ENCODE measurements at regions not wholly inside any gene's neighbourhood (a gene's known extent, or its start where the extent isn't known, plus 50 kb on each side); places are given as distances from the start of the nearest gene placed in this dataset.
"Not testable (repeated sequence)": the region's sequence is repeated elsewhere in the genome, so short reads cannot be mapped to it uniquely, and the experiment has no call there.

DNA sequence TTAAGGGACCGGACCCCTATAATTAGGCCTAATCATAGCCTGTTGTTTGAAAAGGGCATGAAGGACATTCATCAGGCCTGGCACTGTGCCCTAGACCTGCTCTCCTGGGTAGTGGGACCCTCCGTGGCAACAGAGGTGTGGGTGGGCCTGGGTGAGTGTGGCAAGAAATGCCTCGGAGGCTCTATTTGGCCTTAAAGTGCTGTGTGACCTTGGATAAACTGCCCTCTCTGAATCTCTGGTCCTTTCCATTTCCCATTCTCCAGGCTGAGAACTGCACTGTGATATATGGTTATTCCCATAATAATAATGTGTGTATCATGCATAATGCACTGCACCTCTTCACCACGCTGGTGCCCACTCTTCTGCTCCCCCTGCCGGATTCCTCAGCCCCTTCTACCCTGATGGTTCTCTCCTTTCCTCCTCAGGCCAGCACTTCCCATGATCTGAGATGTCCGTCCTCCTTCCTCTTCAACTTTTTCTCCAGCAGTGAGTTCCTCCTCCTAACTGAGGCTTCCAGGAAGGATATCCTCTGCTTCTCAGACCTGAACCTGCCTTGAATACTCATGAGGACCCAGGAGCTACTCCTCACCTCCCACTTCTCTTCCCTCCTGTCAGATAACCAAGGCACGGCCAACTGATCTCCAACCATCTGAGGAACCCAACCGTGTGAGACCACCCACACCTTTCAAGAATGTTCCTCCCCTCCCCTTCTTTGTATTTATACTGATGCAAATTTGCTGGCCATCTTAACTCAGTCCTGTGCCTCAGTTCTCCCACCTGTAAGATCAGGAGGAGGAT lies 111.0 kb upstream of the PZP start:
- intact Hi-C loops (cut with DNase I; ENCODE audit: low total_unique reads), result no loop called here
- 60 to 72% methylated on average over 8 of the region's 8 CpGs for WGBS, 2 donors
- TF ChIP-seq POLR2A (IDR thresholded peaks at IDR 0.05), result no peak
- TF ChIP-seq, protein P1, sequence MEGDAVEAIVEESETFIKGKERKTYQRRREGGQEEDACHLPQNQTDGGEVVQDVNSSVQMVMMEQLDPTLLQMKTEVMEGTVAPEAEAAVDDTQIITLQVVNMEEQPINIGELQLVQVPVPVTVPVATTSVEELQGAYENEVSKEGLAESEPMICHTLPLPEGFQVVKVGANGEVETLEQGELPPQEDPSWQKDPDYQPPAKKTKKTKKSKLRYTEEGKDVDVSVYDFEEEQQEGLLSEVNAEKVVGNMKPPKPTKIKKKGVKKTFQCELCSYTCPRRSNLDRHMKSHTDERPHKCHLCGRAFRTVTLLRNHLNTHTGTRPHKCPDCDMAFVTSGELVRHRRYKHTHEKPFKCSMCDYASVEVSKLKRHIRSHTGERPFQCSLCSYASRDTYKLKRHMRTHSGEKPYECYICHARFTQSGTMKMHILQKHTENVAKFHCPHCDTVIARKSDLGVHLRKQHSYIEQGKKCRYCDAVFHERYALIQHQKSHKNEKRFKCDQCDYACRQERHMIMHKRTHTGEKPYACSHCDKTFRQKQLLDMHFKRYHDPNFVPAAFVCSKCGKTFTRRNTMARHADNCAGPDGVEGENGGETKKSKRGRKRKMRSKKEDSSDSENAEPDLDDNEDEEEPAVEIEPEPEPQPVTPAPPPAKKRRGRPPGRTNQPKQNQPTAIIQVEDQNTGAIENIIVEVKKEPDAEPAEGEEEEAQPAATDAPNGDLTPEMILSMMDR (IDR thresholded peaks at IDR 0.05), result no peak
- no peak for DNase-seq (ENCODE audit: low spot score in 2 of 2)
- no peak overlapping the region for H3K4me3 ChIP-seq (ENCODE audit: low read depth, poor library complexity, severe bottlenecking)

DNA sequence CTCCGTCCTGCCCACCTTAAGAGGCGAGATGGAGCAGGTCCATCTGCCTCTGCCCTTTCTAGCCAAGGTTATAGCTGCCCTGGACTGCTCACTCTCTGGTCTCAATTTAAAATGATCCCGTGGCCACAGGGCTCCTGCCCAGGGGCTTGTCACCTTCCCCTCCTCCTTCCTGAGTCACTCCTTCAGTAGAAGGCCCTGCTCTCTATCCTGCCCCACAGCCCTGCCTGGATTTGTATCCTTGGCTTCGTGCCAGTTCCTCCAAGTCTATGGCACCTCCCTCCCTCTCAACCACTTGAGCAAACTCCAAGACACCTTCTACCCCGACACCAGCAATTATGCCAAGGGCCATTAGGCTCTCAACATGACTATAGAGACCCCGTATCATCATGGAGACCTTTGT lies 105.3 kb upstream of the PZP start:
- DNase-seq (ENCODE audit: low spot score in 2 of 2); H3K4me3 ChIP-seq (ENCODE audit: low read depth, poor library complexity, severe bottlenecking); intact Hi-C loops (cut with DNase I; ENCODE audit: low total_unique reads): not testable (repeated sequence)
- 52 to 55% methylated on average over 6 of the region's 6 CpGs for whole genome bisulfite sequencing, 2 donors

DNA sequence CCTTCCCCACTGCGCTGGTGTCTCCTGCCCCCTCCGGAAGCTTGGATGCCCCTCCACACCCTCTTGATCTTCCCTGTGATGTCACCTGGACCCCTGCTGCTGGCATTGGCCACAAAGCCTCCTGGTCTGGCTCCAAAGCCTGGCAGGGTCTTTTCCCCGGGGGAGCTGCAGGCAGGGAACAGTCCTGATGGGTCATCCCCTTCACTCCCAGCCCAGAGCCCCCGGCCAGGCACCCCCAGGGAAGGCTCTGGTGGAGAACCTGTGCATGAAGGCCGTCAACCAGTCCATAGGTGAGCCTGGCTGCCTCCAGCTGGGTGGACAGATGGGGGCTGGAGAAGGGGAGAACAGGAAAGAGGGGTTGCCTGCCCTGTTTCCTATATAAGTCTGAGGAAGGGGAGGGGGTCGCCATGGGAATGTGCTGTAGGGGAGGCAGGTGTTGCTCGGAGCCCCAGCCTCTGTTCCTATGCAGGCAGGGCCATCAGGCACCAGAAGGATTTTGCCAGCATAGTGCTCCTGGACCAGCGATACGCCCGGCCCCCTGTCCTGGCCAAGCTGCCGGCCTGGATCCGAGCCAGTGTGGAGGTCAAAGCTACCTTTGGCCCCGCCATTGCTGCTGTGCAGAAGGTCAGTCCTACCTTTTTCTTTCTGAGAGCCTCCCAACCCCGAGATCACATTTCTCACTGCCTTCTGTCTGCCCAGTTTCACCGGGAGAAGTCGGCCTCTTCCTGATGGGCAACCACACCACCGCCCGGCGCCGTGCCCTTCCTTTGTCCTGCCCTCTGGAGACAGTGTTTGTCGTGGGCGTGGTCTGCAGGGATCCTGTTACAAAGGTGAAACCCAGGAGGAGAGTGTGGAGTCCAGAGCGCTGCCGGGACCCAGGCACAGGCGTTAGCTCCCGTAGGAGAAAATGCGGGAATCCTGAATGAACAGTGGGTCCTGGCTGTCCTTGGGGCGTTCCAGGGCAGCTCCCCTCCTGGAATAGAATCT lies 104.5 kb upstream of the PZP start:
- DNase-seq (ENCODE audit: low spot score in 2 of 2); H3K4me3 ChIP-seq (ENCODE audit: low read depth, poor library complexity, severe bottlenecking); intact Hi-C loops (cut with DNase I; ENCODE audit: low total_unique reads): not testable (repeated sequence)
- WGBS, 2 donors, result 92% methylated on average over 14 to 17 of the region's 28 CpGs

DNA sequence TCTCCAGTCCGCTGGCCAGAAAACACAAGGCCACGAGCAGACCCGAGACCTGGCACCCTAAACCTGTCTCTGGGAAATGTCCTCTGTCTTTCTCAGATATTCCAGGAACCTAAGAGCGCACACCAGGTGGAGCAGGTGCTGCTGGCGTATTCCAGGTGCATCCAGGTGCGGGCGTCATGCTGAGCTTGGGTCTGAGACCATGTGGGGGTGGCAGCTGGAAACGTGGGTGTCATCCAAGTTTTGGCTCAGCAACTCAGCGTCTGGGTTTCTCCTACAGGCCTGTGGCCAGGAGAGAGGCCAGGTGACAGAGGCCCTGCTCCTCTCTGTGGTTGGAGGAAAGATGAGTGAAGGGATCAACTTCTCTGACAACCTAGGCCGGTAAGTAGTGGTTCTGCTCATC lies 103.3 kb upstream of the PZP start:
- intact Hi-C loops (cut with DNase I; ENCODE audit: low total_unique reads); H3K4me3 ChIP-seq (ENCODE audit: low read depth, poor library complexity, severe bottlenecking); DNase-seq (ENCODE audit: low spot score in 2 of 2): not testable (repeated sequence)
- 87 to 90% methylated on average over 8 of the region's 10 CpGs for WGBS, 2 donors

DNA sequence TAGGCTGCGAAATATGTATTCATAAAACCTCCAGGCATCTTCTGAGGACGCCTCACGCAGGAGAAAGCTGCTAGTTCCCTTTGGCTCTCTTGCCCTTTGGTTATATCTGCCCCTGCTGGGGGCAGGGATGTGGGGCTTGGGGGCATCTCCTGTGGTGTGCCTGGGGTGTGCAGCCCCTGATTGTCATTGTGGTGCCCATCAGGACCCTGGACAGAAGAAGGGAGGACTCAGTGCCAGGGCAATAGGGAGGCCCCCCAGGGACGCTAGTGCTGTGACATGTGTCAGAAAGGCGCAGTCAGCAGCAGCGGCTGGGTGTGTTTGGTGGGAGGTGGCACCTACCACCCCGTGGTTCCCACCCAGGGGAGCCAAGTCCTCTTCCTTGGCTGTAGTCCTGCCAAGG lies 102.5 kb upstream of the PZP start:
- H3K4me3 ChIP-seq (ENCODE audit: low read depth, poor library complexity, severe bottlenecking); intact Hi-C loops (cut with DNase I; ENCODE audit: low total_unique reads): not testable (repeated sequence)
- 91 to 96% methylated on average over 4 to 7 of the region's 7 CpGs for WGBS, 2 donors
- peak in 1 of 2 donors; percentile 83 for DNase-seq (ENCODE audit: low spot score in 2 of 2)

DNA sequence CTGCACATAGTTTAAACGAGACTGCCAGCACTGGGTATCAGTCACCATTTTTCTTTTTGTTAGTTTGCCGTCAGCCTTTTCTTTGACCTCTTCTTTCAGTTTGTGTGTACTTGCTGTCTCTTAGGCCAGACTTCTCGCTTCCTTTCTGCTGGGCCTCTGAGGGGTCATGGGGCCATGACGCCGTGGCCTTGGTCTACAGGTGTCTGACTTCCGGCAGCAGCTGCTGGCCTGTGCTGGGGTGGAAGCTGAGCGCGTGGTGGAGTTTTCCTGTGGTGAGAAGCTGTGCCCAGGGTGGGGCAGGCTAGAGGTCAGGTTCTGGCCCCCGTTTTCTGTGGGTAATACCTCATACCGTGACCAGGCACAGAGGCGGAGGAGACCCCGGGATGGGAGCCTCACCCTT lies 101.6 kb upstream of the PZP start:
- intact Hi-C loops (cut with DNase I; ENCODE audit: low total_unique reads); H3K4me3 ChIP-seq (ENCODE audit: low read depth, poor library complexity, severe bottlenecking): not testable (repeated sequence)
- DNase-seq (ENCODE audit: low spot score in 2 of 2), result peak in 1 of 2 donors; percentile 79
- 80 to 87% methylated on average over 6 to 8 of the region's 12 CpGs for WGBS, 2 donors

DNA sequence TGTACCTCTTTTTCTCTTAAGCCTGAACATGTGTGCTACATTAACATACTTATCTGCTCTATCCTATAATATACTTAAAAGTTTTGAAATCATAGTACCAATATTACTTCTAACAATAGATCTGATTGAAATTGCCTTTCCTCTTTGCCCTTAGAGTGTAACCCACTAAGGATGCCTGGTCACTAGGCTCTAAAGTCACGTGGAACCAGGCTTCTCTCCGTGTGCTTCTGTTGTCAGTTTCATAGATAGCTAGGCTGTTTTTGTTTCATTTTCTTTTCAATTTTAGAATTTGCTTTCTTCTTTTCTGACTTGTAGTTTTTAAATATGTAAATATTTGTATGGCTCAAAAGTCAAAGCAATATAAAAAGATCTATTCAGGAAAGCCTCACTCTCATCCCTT lies 100.5 kb upstream of the PZP start:
- intact Hi-C loops (cut with DNase I; ENCODE audit: low total_unique reads); H3K4me3 ChIP-seq (ENCODE audit: low read depth, poor library complexity, severe bottlenecking); DNase-seq (ENCODE audit: low spot score in 2 of 2): not testable (repeated sequence)
- WGBS, 2 donors, result 86% methylated on average over 2 of the region's 2 CpGs; no CpG with 5 or more reads in 1 of the 2 donors

DNA sequence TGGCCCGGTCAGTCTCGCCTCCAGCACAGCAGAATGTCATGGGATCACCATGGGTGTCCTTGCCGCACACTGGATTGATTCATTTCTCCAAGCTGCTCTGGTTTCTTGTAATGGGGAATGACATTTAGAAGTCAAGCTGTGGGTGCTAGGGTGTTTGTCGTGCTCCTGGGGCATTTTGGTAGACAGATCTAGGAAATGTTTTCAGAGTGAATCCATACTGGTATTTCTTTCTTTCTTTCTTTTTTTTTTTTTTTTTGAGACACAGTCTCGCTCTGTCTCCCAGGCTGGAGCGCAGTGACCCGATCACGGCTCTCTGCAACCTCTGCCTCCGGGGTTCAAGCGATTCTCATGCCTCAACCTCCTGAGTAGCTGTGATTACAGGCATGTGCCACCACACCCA lies 100.0 kb upstream of the PZP start:
- DNase-seq (ENCODE audit: low spot score in 2 of 2); H3K4me3 ChIP-seq (ENCODE audit: low read depth, poor library complexity, severe bottlenecking); intact Hi-C loops (cut with DNase I; ENCODE audit: low total_unique reads): not testable (repeated sequence)
- 93 to 95% methylated on average over 10 of the region's 10 CpGs for WGBS, 2 donors

DNA sequence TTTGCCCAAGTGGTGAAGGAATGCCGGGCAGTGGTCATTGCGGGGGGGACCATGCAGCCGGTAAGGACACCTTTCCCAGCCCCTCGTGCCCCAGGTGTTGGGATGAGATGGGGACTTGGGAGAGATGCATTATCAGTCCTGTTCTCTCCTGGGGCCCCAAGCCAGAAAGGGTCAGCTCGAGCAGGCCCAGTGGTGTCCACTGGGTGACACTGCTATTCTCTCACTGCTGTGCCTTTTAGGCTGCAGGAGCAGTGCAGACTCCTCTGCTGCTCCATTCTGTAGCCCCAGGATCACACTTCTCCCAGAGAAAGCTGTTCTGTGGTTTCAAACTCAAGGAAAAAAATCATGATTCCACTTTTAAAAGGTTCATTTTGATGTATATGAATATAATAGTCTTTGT lies 99.1 kb upstream of the PZP start:
- 85 to 86% methylated on average over 1 to 5 of the region's 5 CpGs for WGBS, 2 donors
- intact Hi-C loops (cut with DNase I; ENCODE audit: low total_unique reads); H3K4me3 ChIP-seq (ENCODE audit: low read depth, poor library complexity, severe bottlenecking); DNase-seq (ENCODE audit: low spot score in 2 of 2): not testable (repeated sequence)

DNA sequence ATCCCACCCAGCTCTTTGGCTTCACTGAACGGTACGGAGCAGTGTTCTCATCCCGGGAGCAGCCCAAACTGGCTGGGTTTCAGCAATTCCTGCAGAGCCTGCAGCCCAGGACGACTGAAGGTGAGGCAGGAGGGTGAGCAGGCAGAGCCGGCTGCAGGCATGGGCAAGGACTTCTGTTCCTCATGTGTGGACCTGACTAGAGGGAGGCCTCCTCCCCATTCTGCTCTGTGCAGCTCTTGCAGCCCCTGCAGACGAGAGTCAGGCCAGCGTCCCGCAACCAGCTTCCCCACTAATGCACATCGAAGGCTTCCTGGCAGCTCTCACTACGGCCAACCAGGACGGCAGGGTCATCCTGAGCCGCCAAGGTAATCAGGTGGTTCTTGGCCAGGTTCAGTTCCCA lies 97.8 kb upstream of the PZP start:
- 58% methylated on average over 2 of the region's 12 CpGs; no CpG with 5 or more reads in 1 of the 2 donors for WGBS, 2 donors
- intact Hi-C loops (cut with DNase I; ENCODE audit: low total_unique reads); H3K4me3 ChIP-seq (ENCODE audit: low read depth, poor library complexity, severe bottlenecking); DNase-seq (ENCODE audit: low spot score in 2 of 2): not testable (repeated sequence)

DNA sequence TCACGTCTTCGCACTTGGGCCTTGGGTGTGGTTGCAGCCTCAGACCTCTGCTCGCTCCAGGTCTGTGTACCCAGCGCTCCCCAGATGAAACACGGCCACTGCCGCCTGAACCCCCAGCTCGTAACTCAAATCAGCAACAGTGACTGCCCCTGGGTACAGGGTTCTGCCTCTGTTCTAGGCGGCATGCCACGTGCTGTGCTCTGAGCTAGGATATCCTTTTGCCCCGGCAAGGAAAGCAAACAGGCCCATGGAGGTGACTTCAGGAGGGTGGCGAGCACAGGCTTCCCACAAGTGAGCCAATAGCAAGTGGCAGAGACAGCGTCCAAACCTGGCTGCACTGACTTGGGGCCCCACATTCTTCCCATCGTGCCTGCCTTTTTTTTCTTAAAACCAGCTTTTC lies 96.3 kb upstream of the PZP start:
- DNase-seq (ENCODE audit: low spot score in 2 of 2); H3K4me3 ChIP-seq (ENCODE audit: low read depth, poor library complexity, severe bottlenecking); intact Hi-C loops (cut with DNase I; ENCODE audit: low total_unique reads): not testable (repeated sequence)
- 89% methylated on average over 13 of the region's 13 CpGs for WGBS, 2 donors

DNA sequence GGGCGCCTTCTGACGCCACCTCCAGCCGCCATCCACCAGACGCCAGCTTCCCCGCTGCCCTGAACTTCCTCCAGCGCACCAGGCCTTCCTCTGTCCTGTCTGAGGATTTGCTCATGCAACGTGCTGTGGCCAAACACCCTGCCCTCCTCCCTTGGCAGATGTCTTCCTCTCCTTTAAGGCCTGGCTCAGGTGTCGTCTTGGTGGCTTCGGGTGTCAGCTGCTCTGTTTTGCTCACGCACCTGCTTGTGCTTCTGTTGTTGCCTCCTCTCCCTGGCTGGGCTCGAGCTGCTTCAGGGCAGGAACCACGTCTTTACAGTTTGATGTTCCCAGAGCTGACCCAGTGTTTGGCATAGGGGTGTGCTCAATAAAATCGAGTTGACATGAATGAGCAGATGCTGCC lies 87.7 kb upstream of the PZP start:
- no CpG with 5 or more reads among the region's 13 CpGs for WGBS, 2 donors
- H3K4me3 ChIP-seq (ENCODE audit: low read depth, poor library complexity, severe bottlenecking); DNase-seq (ENCODE audit: low spot score in 2 of 2); intact Hi-C loops (cut with DNase I; ENCODE audit: low total_unique reads): not testable (repeated sequence)

DNA sequence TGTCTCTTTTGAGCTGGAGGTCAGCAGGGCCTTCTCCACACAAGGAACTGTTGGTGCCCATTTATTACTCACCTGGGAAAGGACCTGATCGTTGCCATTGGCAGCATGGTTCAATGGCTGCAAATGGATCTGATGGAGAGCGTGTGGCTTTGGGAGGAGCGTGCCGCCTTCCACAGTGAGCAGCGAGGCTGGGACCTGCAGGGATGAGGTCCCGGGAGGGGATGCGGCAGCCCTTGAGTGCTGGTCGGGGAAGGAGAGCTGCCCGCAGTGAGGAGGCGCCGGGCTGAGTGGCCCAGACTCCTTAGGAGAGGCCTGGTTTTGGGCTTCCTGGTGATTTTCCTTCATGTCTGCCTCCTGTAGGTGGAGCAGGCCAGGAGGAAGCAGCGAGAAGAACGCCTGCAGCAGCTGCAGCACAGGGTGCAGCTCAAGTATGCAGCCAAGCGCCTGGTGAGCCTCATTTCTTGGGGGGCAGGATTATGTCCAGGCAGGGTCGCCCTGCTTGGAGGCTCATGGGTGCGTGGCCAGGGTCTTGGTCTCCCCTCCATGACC lies 86.0 kb upstream of the PZP start:
- intact Hi-C loops (cut with DNase I; ENCODE audit: low total_unique reads); H3K4me3 ChIP-seq (ENCODE audit: low read depth, poor library complexity, severe bottlenecking): not testable (repeated sequence)
- DNase-seq (ENCODE audit: low spot score in 2 of 2), result peak in 1 of 2 donors; percentile 81
- WGBS, 2 donors, result 92% methylated on average over 11 of the region's 16 CpGs
